Activated CD4-positive, alpha-beta T cell treated with anti-CD3 and anti-CD28 coated beads, Interleukin-2, amount 10 ng/mL, durations not matched to agents 7 days and 5 days (primary cell): ENCODE measurements at regions not wholly inside any gene's neighbourhood (a gene's known extent, or its start where the extent isn't known, plus 50 kb on each side); places are given as distances from the start of the nearest gene placed in this dataset.
"Not testable (repeated sequence)": the region's sequence is repeated elsewhere in the genome, so short reads cannot be mapped to it uniquely, and the experiment has no call there.

Experiments
- CTCF ChIA-PET: fragments of 350-600 bp; sonication (Branson Sonifier 250); formaldehyde crosslinking; loops from one replicate; lab custom pipeline; 2021; ENCODE audit warnings: antibody characterized with exemption; lab: Charles Lee
- POLR2A ChIA-PET: fragments of 350-600 bp; sonication (Branson Sonifier 250); formaldehyde crosslinking; loops from one replicate; lab custom pipeline; 2021; ENCODE audit warnings: antibody characterized with exemption; lab: Charles Lee
- DNase-seq: peaks from one replicate; pipeline ENCODE4 v3.0.0-alpha.2; 2020
- H3K27ac Mint-ChIP-seq: one replicate; pipeline ENCODE4 v1.8.0; 2021; ENCODE audit warnings: mild to moderate bottlenecking, moderate library complexity, mixed read lengths
- H3K27me3 Mint-ChIP-seq: one replicate; pipeline ENCODE4 v1.8.0; 2021; ENCODE audit warnings: mixed read lengths
- H3K36me3 Mint-ChIP-seq: one replicate; pipeline ENCODE4 v1.8.0; 2021; ENCODE audit warnings: low read depth, mixed read lengths
- H3K4me1 Mint-ChIP-seq: one replicate; pipeline ENCODE4 v1.8.0; 2021; ENCODE audit warnings: mixed read lengths
- H3K4me3 Mint-ChIP-seq: one replicate; pipeline ENCODE4 v1.8.0; 2021; ENCODE audit warnings: mild to moderate bottlenecking, moderate library complexity, mixed read lengths
- H3K9me3 Mint-ChIP-seq: one replicate; pipeline ENCODE4 v1.8.0; 2021; ENCODE audit warnings: mixed read lengths

DNA sequence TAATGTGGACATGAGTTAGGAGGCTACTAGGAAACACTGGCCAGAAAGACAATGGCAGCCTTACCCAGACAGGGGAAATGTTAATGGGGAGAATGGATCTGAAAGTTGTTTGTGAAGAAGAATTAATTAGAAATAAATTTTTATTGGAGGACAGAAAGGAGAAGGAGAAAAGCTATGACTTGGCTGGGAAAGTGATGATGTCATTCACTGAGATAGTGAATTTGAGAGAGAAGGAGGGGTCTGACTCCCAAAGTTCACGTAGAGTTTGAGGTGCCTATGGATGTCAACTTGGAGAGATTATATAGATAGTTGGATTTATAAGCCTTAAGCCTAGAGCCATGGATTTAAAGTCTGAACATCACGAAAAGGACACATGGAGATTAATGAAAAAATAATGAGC, 144.6 kb upstream of the ZNF521 start:
- ChIA-PET CTCF (no interaction called here), POLR2A (no interaction called here)
- no peak for DNase-seq
- no peaks in the 10 kb centered on the region for H3K4me1 Mint-ChIP-seq
- no peak overlapping the region for H3K27ac Mint-ChIP-seq
- H3K27me3 Mint-ChIP-seq: no peaks in the 10 kb centered on the region
- no peak overlapping the region for H3K4me3 Mint-ChIP-seq
- no peaks in the 10 kb centered on the region for H3K36me3 Mint-ChIP-seq
- no peaks in the 10 kb centered on the region for H3K9me3 Mint-ChIP-seq

DNA sequence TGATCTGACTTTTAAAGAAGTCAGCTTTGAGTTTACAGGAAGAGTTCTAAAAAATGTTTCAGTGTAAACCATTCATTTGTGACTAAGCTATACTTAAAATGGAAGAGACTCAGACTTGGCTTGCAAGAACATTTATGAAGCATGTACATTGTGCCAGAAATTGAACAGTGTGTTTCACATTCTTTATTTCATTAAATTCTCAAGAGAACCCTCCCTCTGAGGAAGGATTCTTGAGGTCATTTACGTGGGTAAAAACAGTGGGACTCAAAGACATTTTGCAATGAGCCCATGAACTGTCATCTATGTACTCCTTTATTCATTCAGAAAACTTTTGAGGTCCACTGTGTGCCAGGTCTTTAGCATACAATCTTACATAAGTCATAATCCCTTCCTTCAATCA, 143.6 kb upstream of the ZNF521 start:
- no peak for DNase-seq
- H3K4me3 Mint-ChIP-seq: no peak overlapping the region
- no peaks in the 10 kb centered on the region for H3K27me3 Mint-ChIP-seq
- H3K27ac Mint-ChIP-seq: no peak overlapping the region
- no peaks in the 10 kb centered on the region for H3K4me1 Mint-ChIP-seq
- H3K9me3 Mint-ChIP-seq: no peaks in the 10 kb centered on the region
- ChIA-PET CTCF (no interaction called here), POLR2A (no interaction called here)
- H3K36me3 Mint-ChIP-seq: no peaks in the 10 kb centered on the region

DNA sequence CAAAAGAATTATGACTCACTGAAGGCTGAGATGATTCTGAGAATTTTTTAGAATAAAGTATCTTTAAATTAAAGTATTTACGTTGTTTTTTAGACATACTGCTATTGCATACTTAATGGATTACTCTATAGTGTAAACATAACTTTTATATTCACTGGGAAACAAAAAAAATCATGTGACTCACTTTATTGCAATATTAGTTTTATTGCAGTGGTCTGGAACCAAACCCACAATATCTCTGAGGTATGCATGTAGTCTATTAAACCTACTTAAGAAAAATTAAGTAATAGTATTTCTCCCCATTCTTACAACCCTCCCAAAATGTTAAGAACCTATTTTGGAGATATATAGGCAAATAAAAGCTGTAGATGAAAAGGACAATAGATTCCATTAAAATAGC, 142.9 kb upstream of the ZNF521 start:
- H3K4me3 Mint-ChIP-seq: no peak overlapping the region
- POLR2A ChIA-PET: no interaction called here
- CTCF ChIA-PET: no interaction called here
- H3K9me3 Mint-ChIP-seq: no peaks in the 10 kb centered on the region
- H3K36me3 Mint-ChIP-seq: no peaks in the 10 kb centered on the region
- no peak overlapping the region for H3K27ac Mint-ChIP-seq
- DNase-seq: no peak
- H3K27me3 Mint-ChIP-seq: no peaks in the 10 kb centered on the region
- H3K4me1 Mint-ChIP-seq: no peaks in the 10 kb centered on the region

DNA sequence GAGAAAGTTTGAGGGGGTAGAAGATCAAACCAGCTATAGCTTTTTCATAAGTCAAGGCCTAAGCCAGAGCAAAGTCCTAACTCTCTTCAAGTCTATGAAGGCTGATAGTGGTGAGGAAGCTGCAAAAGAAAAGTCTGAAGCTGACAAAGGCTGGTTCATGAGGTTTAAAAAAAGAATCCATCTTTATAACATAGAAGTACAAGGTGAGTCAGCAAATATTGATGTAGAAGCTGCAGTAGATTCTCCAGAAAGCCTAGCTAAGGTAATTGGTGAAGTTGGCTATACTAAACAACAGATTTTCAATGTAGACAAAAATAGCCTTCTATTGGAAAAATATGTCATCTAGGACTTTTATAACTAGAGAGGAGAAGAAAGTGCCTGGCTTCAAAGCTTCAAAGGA, 141.4 kb upstream of the ZNF521 start:
- no peak for DNase-seq
- Mint-ChIP-seq H3K4me1 (no peaks in the 10 kb centered on the region), H3K27me3 (no peaks in the 10 kb centered on the region), H3K27ac (no peak overlapping the region), H3K4me3 (no peak overlapping the region), H3K9me3 (no peaks in the 10 kb centered on the region), H3K36me3 (no peaks in the 10 kb centered on the region)
- CTCF ChIA-PET: no interaction called here
- POLR2A ChIA-PET: no interaction called here

DNA sequence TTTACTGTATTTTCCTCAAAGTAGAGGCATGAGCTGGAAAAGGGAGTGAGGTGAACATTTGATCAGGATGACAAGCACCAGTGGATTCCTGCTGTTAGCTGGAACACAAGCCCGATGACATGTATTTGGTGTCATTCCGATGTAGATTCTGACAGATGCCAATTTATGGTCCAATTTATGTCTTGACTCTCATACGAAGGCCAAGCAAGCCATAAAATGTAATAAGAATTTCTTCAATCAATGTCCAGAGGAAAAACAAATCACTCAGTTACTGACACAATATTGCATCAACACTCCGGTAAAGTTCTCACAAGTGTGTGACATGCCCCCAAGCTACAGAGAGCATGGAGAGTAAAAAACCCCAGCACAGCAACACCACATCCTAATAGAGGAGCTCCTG, 138.3 kb upstream of the ZNF521 start:
- Mint-ChIP-seq H3K36me3 (no peaks in the 10 kb centered on the region), H3K4me1 (no peaks in the 10 kb centered on the region), H3K4me3 (no peak overlapping the region), H3K27ac (no peak overlapping the region), H3K27me3 (no peaks in the 10 kb centered on the region), H3K9me3 (no peaks in the 10 kb centered on the region)
- POLR2A ChIA-PET: no interaction called here
- no peak for DNase-seq
- CTCF ChIA-PET: no interaction called here

DNA sequence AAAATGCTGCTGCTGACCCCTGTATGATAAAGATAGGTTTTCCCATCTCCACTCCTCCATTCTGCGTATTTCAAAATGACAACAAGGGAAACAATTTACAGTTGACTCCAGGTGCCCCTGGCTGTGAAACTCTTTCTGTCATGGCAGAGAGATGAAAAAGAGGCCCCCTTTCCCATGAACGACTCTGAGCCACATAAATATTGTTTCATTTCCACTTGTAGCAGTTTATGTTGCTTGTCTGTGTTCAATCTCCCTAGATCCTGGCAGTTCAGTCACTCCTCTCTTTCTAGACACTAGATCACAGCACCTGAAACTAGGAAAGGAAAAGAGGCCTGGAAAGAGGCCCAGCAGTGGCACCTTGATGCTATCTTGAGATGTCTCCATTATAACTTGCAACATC, 121.0 kb upstream of the ZNF521 start:
- peaks cover 4% of the 10 kb centered on the region for H3K9me3 Mint-ChIP-seq
- H3K36me3 Mint-ChIP-seq: no peaks in the 10 kb centered on the region
- no peak for DNase-seq
- no peaks in the 10 kb centered on the region for H3K4me1 Mint-ChIP-seq
- no peak overlapping the region for H3K4me3 Mint-ChIP-seq
- no peaks in the 10 kb centered on the region for H3K27me3 Mint-ChIP-seq
- ChIA-PET CTCF (no interaction called here), POLR2A (no interaction called here)
- no peak overlapping the region for H3K27ac Mint-ChIP-seq

DNA sequence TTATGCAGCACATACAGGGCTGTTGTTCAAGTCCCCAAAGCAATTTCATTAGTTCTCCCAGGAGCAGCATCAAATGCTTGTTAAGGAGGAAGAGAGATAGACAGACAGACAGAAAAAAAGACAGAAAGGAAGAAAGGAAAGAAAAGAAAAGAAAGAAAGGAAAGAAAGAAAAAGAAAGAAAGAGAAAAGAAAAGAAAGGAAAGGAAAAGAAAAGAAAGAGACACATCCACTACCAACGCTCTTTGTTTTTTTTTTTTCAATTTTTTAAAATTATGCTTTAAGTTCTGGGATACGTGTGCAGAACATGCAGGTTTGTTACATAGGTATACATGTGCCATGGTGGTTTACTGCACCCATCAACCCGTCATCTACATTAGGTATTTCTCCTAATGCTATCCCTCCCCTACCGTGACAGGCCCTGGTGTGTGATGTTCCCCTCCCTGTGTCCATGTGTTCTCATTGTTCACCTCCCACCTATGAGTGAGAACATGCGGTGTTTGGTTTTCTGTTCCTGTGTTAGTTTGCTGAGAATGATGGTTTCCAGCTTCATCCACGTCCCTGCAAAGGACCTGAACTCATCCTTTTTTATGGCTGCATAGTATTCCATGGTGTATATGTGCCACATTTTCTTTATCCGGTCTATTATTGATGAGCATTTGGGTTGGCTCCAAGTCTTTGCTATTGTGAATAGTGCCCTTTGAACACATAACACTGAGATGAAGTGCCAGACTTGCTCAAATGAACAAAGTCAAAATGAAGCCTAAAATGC, 119.0 kb upstream of the ZNF521 start:
- DNase-seq, H3K27ac Mint-ChIP-seq, H3K27me3 Mint-ChIP-seq, H3K9me3 Mint-ChIP-seq, H3K4me1 Mint-ChIP-seq, CTCF ChIA-PET, POLR2A ChIA-PET, H3K36me3 Mint-ChIP-seq, H3K4me3 Mint-ChIP-seq: not testable (repeated sequence)

DNA sequence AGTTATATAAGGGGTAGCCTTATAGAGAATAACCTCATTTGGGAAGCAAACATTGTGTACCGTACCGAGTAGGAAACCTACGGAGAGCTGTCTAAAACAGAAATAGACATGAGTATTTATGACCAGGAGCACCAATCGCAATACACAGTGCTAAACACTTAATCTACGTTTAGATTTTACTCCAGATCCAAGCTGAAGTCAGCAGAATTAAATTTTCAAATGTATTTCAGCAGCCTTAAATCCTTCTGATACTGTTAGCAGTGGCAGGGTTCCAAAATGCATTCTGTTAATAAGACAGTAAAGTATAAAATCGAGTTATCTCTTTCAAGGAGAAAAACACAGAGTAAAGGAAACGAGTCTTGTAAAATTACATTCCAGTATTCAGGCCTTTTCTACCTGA, 118.1 kb upstream of the ZNF521 start:
- DNase-seq: no peak
- H3K27ac Mint-ChIP-seq: no peak overlapping the region
- no peaks in the 10 kb centered on the region for H3K27me3 Mint-ChIP-seq
- H3K9me3 Mint-ChIP-seq: peaks cover 4% of the 10 kb centered on the region
- no peaks in the 10 kb centered on the region for H3K4me1 Mint-ChIP-seq
- no peaks in the 10 kb centered on the region for H3K36me3 Mint-ChIP-seq
- H3K4me3 Mint-ChIP-seq: no peak overlapping the region
- POLR2A ChIA-PET: no interaction called here
- CTCF ChIA-PET: no interaction called here

DNA sequence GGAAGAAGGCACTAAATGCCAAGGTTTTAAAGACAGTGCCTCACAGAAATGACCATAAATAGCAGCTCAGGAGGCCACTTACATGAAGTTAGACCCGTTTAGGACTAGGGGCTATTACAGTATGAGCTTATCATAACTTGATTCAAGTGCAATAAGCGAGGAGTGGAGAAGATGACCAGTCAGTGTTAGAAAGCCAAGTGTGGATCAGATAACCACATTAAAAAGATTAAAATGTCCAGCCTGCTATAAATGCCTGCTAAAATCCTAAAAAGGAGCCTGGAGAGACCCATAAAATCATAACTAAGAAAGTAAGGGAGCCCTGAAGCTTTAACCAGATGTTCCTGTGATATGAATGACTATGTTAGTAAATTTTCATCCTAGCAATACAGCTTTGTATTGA, 117.5 kb upstream of the ZNF521 start:
- ChIA-PET CTCF (no interaction called here), POLR2A (no interaction called here)

DNA sequence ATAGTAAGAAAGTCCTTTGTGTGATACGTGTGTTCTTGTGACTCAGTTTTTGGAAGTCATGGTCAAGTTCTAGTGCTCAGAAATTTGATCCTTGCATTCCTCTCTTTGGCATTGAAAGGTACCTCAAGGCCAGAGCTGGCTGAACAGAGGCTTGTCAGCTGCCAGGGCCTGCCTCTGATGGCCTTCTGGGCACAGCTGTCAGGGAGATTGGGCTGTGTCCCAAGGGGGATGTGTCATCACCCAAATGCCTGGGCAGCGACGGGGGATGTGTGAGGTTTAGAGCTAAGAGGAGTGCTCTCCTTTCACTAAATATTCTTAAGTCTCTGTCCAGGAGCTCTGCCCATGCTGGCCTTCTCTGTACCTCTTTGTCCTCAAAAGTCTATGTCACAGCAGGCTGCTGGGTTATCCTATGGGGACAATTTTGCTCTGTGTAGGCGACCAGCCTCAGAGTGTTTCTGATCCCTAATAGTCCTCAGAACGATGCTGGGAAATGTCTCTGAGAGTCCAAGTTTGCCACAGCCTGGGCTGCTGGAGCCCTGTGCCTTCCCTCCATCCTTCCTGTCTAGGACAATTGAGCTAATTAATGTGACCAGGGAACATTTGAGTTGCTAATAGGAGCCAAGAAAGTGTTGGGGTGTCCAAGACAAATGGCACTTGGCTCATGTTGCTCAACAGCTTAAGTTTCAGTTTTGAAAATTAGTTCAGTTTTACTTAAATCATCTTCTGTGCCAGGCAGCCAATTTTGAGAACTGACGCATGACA, 115.4 kb upstream of the ZNF521 start:
- ChIA-PET CTCF (no interaction called here), POLR2A (no interaction called here)
- no peak for DNase-seq
- Mint-ChIP-seq H3K9me3 (no peaks in the 10 kb centered on the region), H3K27ac (no peak overlapping the region), H3K4me3 (no peak overlapping the region), H3K36me3 (no peaks in the 10 kb centered on the region), H3K27me3 (no peaks in the 10 kb centered on the region), H3K4me1 (no peaks in the 10 kb centered on the region)

More for the DNA sequence above, 117.5 kb upstream of the ZNF521 start:
- H3K27me3 Mint-ChIP-seq: no peaks in the 10 kb centered on the region
- no peaks in the 10 kb centered on the region for H3K36me3 Mint-ChIP-seq
- no peaks in the 10 kb centered on the region for H3K4me1 Mint-ChIP-seq
- H3K27ac Mint-ChIP-seq: no peak overlapping the region
- peaks cover 1% of the 10 kb centered on the region for H3K9me3 Mint-ChIP-seq
- H3K4me3 Mint-ChIP-seq: no peak overlapping the region
- DNase-seq: no peak

DNA sequence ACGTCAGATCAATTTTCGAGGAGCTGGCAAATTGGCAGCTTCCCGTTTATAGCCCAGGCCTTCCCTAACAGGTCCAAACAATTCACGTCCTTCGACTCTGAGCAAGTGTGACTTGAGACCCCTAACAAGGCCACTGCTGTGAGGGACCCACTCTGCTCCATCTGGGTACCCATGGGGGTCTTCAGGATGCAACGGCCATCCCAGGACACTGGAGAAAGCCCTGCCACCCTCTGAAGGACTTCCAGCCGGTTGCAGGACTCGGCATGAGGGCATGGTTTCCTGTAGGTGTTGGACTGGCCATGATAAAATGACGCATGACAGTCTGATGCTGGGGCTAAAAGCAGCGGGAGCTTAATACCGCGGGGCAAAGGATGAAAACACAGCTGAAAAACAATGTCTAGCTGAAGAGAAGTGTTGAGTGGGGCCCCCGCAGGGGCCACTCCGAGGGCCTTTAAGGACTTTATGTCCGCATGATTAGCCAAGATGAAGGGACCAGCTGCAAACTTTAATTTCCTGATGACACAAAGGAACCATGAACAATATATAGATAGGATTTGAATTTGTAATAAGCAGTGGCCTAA, 113.3 kb upstream of the ZNF521 start:
- CTCF ChIA-PET: no interaction called here
- POLR2A ChIA-PET: no interaction called here

DNA sequence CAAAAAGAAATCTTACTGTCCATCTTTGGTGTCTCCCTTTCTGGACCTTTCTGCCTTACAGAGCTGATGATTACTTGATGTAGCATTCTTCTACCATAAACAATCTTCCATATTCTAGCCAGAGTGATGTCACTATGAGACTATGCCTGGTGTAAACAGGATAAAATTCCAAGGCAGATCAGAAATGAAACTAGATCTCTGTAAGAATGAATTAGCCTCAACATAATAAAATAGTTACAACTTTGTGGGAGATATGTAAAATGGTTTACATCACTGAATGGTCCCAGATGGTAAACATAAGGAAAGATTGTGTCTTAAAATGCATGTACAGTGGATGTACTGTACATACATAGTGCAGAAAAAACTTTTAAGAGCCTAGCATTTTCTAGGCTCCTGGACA, 112.3 kb upstream of the ZNF521 start:
- POLR2A ChIA-PET: no interaction called here
- Mint-ChIP-seq H3K9me3 (no peaks in the 10 kb centered on the region), H3K27me3 (no peaks in the 10 kb centered on the region), H3K27ac (no peak overlapping the region), H3K4me3 (no peak overlapping the region), H3K4me1 (no peaks in the 10 kb centered on the region), H3K36me3 (no peaks in the 10 kb centered on the region)
- CTCF ChIA-PET: no interaction called here
- no peak for DNase-seq

More for the DNA sequence above, 113.3 kb upstream of the ZNF521 start:
- Mint-ChIP-seq H3K27me3 (no peaks in the 10 kb centered on the region), H3K4me3 (no peak overlapping the region), H3K27ac (no peak overlapping the region), H3K36me3 (no peaks in the 10 kb centered on the region), H3K4me1 (no peaks in the 10 kb centered on the region), H3K9me3 (no peaks in the 10 kb centered on the region)
- DNase-seq: no peak

DNA sequence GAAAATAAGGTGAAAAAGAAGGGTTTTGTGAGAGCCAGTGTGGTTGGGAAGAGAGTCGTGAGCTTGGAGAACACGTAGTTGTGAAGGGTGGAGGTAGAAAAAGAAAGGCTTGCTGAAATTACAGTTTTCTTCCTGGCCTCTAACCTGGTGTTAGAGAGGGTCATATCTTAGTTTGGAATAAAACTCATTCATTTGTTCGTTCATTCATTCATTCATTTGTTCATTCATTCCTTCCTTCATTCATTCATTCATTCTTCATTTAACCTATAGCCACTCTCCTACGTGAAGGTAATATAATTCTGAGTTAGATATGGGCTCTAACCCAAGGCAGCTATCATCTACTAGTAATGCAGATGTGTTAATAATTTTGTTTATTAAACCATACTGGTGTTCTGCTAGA, 111.8 kb upstream of the ZNF521 start:
- no peak for DNase-seq
- CTCF ChIA-PET: no interaction called here
- Mint-ChIP-seq H3K9me3 (no peaks in the 10 kb centered on the region), H3K27me3 (no peaks in the 10 kb centered on the region), H3K36me3 (no peaks in the 10 kb centered on the region), H3K4me1 (no peaks in the 10 kb centered on the region), H3K27ac (no peak overlapping the region), H3K4me3 (no peak overlapping the region)
- POLR2A ChIA-PET: no interaction called here
